Liver (tissue), 8 donors: ENCODE measurements at regions not wholly inside any gene's neighbourhood (a gene's known extent, or its start where the extent isn't known, plus 50 kb on each side); places are given as distances from the start of the nearest gene placed in this dataset.
A peak's percentile ranks its signal among the peaks of the same experiment; 100 is the strongest.

ENCODE experiments used
- DNase-seq: peaks from one replicate; pipeline ENCODE4 v3.0.0-alpha.2; 2017; ENCODE audit warnings: low spot score
- H3K27ac ChIP-seq, 2 donors: one replicate each; pipeline ENCODE4 v1.7.0; 2013; ENCODE audit warnings: inconsistent platforms in 2 of 2, low read length in 2 of 2, control low read depth in 1 of 2, low read depth in 1 of 2, mild to moderate bottlenecking in 1 of 2
- H3K27me3 ChIP-seq, 4 donors: one replicate each; pipeline versions ENCODE4 v1.6.1 to v1.7.0; 2013; ENCODE audit warnings: low read length in 3 of 4, inconsistent platforms in 1 of 4, mild to moderate bottlenecking in 1 of 4, moderate library complexity in 1 of 4; ENCODE audit not compliant: control insufficient read depth in 4 of 4, insufficient read depth in 4 of 4
- H3K36me3 ChIP-seq, 4 donors: one replicate each; pipeline versions ENCODE4 v1.6.1 to v1.7.0; 2013; ENCODE audit warnings: low read length in 3 of 4, mild to moderate bottlenecking in 3 of 4, low read depth in 1 of 4, moderate library complexity in 1 of 4; ENCODE audit not compliant: control insufficient read depth in 4 of 4, insufficient read depth in 3 of 4
- H3K4me1 ChIP-seq, 4 donors: one replicate each; pipeline versions ENCODE4 v1.6.1 to v1.7.0; 2013; ENCODE audit warnings: low read length in 3 of 4, mild to moderate bottlenecking in 3 of 4, moderate library complexity in 1 of 4; ENCODE audit not compliant: control insufficient read depth in 4 of 4, insufficient read depth in 4 of 4
- H3K4me3 ChIP-seq, 3 donors: one replicate each; pipeline versions ENCODE4 v1.6.1 to v1.7.0; 2013; ENCODE audit warnings: low read length in 3 of 3, control low read depth in 1 of 3, low read depth in 1 of 3, mild to moderate bottlenecking in 1 of 3
- H3K9ac ChIP-seq, 2 donors: one replicate each; pipeline ENCODE4 v1.7.0; 2013; ENCODE audit warnings: low read length in 2 of 2, mild to moderate bottlenecking in 2 of 2, moderate library complexity in 2 of 2, control low read depth in 1 of 2, low read depth in 1 of 2
- H3K9me3 ChIP-seq, 4 donors: one replicate each; pipeline versions ENCODE4 v1.6.1 to v1.7.0; 2013; ENCODE audit warnings: low read length in 3 of 4; ENCODE audit not compliant: control insufficient read depth in 4 of 4
- ATF3 ChIP-seq: IDR thresholded peaks from 2 replicates; pipeline ENCODE4 v1.6.1; 2016; ENCODE audit warnings: antibody characterized with exemption
- CTCF ChIP-seq: fragments of 150-350 bp; IDR thresholded peaks from 2 replicates; pipeline ENCODE4 v1.5.1; 2017; ENCODE audit warnings: improper control_type of control experiment, low read depth, low read length; ENCODE audit not compliant: missing input control
- EGR1 ChIP-seq, 2 donors: IDR thresholded peaks; 2 replicates each; pipeline ENCODE4 v1.6.1; 2016 to 2018; ENCODE audit warnings: antibody characterized with exemption in 2 of 2, low read depth in 2 of 2
- FOXA1 ChIP-seq: IDR thresholded peaks from 2 replicates; pipeline ENCODE4 v1.6.1; 2016; ENCODE audit warnings: antibody characterized with exemption
- FOXA2 ChIP-seq: IDR thresholded peaks from 2 replicates; pipeline ENCODE4 v1.6.1; 2016; ENCODE audit warnings: antibody characterized with exemption
- GABPA ChIP-seq, 2 donors: IDR thresholded peaks in 1 of 2; conservative IDR thresholded peaks in 1 of 2; 2 replicates each; pipeline ENCODE4 v1.6.1; 2016; ENCODE audit warnings: antibody characterized with exemption in 2 of 2, mild to moderate bottlenecking in 1 of 2, moderate library complexity in 1 of 2
- HNF4A ChIP-seq, 2 donors: conservative IDR thresholded peaks; 2 replicates each; pipeline ENCODE4 v1.6.1; 2016; ENCODE audit warnings: antibody characterized with exemption in 2 of 2, mild to moderate bottlenecking in 2 of 2
- HNF4G ChIP-seq: IDR thresholded peaks from 2 replicates; pipeline ENCODE4 v1.6.1; 2016; ENCODE audit warnings: antibody characterized with exemption
- JUND ChIP-seq, 2 donors: IDR thresholded peaks; 2 replicates each; pipeline ENCODE4 v1.6.1; 2016; ENCODE audit warnings: antibody characterized with exemption in 2 of 2
- MAX ChIP-seq: IDR thresholded peaks from 2 replicates; pipeline ENCODE4 v1.6.1; 2016; ENCODE audit warnings: antibody characterized with exemption
- NR2F2 ChIP-seq: IDR thresholded peaks from 2 replicates; pipeline ENCODE4 v1.6.1; 2016; ENCODE audit warnings: antibody characterized with exemption
- RAD21 ChIP-seq, 2 donors: IDR thresholded peaks; 2 replicates each; pipeline ENCODE4 v1.6.1; 2016; ENCODE audit warnings: antibody characterized with exemption in 2 of 2, mild to moderate bottlenecking in 2 of 2
- REST ChIP-seq: IDR thresholded peaks from 2 replicates; pipeline ENCODE4 v1.6.1; 2016; ENCODE audit warnings: antibody characterized with exemption, mild to moderate bottlenecking
- RXRA ChIP-seq, 2 donors: IDR thresholded peaks; 2 replicates each; pipeline ENCODE4 v1.6.1; 2017 to 2018; ENCODE audit warnings: antibody characterized with exemption in 2 of 2, mild to moderate bottlenecking in 1 of 2
- SP1 ChIP-seq: IDR thresholded peaks from 2 replicates; pipeline ENCODE4 v1.6.1; 2018; ENCODE audit warnings: antibody characterized with exemption, mild to moderate bottlenecking
- TAF1 ChIP-seq: conservative IDR thresholded peaks from 2 replicates; pipeline ENCODE4 v1.6.1; 2016; ENCODE audit warnings: antibody characterized with exemption, mild to moderate bottlenecking
- YY1 ChIP-seq: IDR thresholded peaks from 2 replicates; pipeline ENCODE4 v1.6.1; 2016; ENCODE audit warnings: antibody characterized with exemption, mild to moderate bottlenecking
- ZBTB33 ChIP-seq: IDR thresholded peaks from 2 replicates; pipeline ENCODE4 v1.6.1; 2016; ENCODE audit warnings: antibody characterized with exemption
- WGBS: extraction: QIAGEN DNeasy Blood & Tissue Kit; methylation state at CpG from one replicate; pipeline ENCODE4 v1.1.7; 2013; 5-methylcytosine and 5-hydroxymethylcytosine counted together
- donor health status: healthy.
- donor health status: healthy.
- donor health status: healthy.
- donor health status: healthy.
- donor health status: healthy.

GRCh38 chr1:112263042-112263441 lies 133.0 kb upstream of the CTTNBP2NL start:
- WGBS, result 79% methylated on average over 6 of the region's 6 CpGs
- no peak overlapping the region for H3K27ac ChIP-seq
- TF ChIP-seq FOXA1 (no peak), HNF4A (conservative IDR thresholded peaks at IDR 0.05) (no peak), MAX (no peak), HNF4G (no peak), FOXA2 (no peak), SP1 (no peak), NR2F2 (no peak), RXRA (IDR thresholded peaks at IDR 0.05) (no peak), GABPA (IDR thresholded peaks at IDR 0.05 in 1 of 2, conservative IDR thresholded peaks at IDR 0.05 in 1 of 2) (no peak), JUND (IDR thresholded peaks at IDR 0.05) (no peak), YY1 (no peak), CTCF (no peak), REST (no peak), TAF1 (no peak)

GRCh38 chr1:112263453-112263852 lies 132.6 kb upstream of the CTTNBP2NL start:
- peak overlapping the region in 1 of 2 donors; percentile 36 for H3K27ac ChIP-seq
- no peak for TF ChIP-seq NR2F2
- TF ChIP-seq RXRA (IDR thresholded peaks at IDR 0.05), result no peak
- TF ChIP-seq EGR1 (IDR thresholded peaks at IDR 0.05; ENCODE audit: low read depth in 2 of 2), result no peak
- no peak for TF ChIP-seq ZBTB33
- TF ChIP-seq JUND (IDR thresholded peaks at IDR 0.05), result no peak
- no peak for TF ChIP-seq HNF4A (conservative IDR thresholded peaks at IDR 0.05)
- TF ChIP-seq FOXA2, result no peak
- TF ChIP-seq SP1, result no peak
- TF ChIP-seq CTCF, result no peak
- TF ChIP-seq ATF3, result no peak
- TF ChIP-seq FOXA1, result no peak
- no peak for TF ChIP-seq RAD21 (IDR thresholded peaks at IDR 0.05)
- no peak for TF ChIP-seq GABPA (IDR thresholded peaks at IDR 0.05 in 1 of 2, conservative IDR thresholded peaks at IDR 0.05 in 1 of 2)
- no peak for TF ChIP-seq HNF4G
- no peak for TF ChIP-seq REST

More at GRCh38 chr1:112263042-112263441, 133.0 kb upstream of the CTTNBP2NL start:
- no peaks in the 10 kb centered on the region for H3K9me3 ChIP-seq
- no peaks in the 10 kb centered on the region for H3K27me3 ChIP-seq
- H3K9ac ChIP-seq, result no peak overlapping the region
- no peak overlapping the region for H3K4me3 ChIP-seq
- no peak for DNase-seq
- H3K36me3 ChIP-seq, result no peaks in the 10 kb centered on the region
- H3K4me1 ChIP-seq, result no peaks in the 10 kb centered on the region

More at GRCh38 chr1:112263453-112263852, 132.6 kb upstream of the CTTNBP2NL start:
- H3K4me3 ChIP-seq, result no peak overlapping the region
- H3K4me1 ChIP-seq, result no peaks in the 10 kb centered on the region
- H3K36me3 ChIP-seq, result no peaks in the 10 kb centered on the region
- 54% methylated on average over 1 of the region's 1 CpG for WGBS
- no peak overlapping the region for H3K9ac ChIP-seq
- no peaks in the 10 kb centered on the region for H3K9me3 ChIP-seq
- no peaks in the 10 kb centered on the region for H3K27me3 ChIP-seq
- DNase-seq, result no peak
